Activated CD8-positive, alpha-beta memory T cell treated with anti-CD3 and anti-CD28 coated beads for 4 hours (primary cell): ENCODE measurements at regions not wholly inside any gene's neighbourhood (a gene's known extent, or its start where the extent isn't known, plus 50 kb on each side); places are given as distances from the start of the nearest gene placed in this dataset.
"Not testable (repeated sequence)": the region's sequence is repeated elsewhere in the genome, so short reads cannot be mapped to it uniquely, and the experiment has no call there.

Source experiments
- DNase-seq, 2 donors: peaks; one replicate each; pipeline ENCODE4 v3.0.0-alpha.2; 2020; ENCODE audit warnings: low read depth in 2 of 2

GRCh38 chr9:105114318-105114717 is 130.1 kb upstream of the SLC44A1 start:
- no peak for DNase-seq

DNA sequence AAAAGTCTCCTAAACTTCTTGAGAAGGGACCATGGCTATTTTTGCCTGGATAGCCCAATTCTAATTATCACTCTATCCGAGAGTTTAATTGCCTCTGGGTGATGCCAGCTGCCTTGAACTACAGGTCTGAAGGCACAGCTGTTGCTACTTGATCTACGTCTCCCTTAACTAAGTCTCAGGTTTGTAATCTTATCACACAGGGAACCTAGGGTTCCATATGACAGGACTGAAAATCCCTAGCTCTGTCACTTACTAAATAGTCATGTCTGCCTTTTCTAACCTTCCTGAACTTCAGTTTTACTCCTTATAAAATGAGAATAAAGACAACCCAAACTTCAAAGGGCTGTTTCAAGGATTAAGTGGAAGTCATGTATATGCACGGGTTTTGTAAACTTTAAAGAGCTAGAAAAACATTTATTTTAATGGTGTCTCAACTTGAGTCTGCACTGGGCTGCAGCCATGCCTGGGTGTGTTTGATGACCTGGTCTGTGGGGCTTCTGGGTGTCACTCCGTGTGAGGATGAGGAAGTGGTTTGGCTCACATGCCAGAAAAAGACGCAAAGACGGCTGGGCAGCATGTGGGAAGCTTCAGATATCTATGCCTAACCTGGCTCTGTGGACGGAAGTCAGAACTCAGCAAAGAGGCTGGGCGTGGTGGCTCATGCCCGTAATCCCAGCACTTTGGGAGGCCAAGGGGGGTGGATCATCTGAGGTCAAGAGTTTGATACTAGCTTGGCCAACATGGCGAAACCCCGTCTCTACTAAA is 129.3 kb upstream of the SLC44A1 start:
- no peak for DNase-seq

DNA sequence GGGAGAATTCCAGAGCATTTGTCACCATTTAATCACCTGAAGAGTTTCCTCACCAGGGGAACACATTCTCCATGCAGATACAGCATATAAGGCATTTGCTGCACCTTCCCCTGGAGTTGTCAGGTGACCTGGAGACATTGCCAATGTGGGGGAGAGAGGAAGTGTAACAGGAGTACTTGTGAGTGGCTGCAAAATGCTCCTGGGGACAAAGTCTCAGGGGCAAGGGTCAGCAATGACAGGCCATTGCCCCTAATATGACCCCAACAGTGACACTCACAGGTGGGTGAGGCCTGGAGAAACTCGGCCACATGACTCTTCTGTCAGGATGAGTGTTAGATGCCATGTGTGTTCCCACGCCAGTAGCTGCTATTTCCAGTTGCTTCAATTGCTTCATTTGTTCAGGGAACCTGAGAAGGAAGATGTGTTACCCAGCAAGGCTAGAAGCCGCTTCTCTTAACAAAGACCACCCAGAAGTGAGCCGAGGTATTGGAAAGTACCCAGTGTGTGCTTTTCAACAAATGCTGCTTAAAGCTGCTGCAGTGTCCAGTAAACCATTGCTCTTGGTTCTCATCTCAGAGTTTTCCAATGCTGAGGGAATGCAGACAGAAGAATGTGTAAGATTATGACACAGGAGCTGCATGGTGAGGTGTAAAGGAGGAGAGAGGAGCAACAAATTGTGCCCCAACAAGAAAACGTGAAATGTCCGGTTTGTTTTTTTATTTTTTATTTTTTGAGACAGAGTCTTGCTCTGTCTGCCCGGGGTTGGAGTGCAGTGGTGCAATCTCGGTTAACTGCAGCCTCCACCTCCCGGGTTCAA is 128.2 kb upstream of the SLC44A1 start:
- no peak for DNase-seq

- DNase-seq: no peak
Measured at GRCh38 chr9:105117234-105117633, 127.2 kb upstream of the SLC44A1 start.

- no peak for DNase-seq
Measured at GRCh38 chr9:105118636-105119035, 125.8 kb upstream of the SLC44A1 start.

- DNase-seq: no peak
Measured at GRCh38 chr9:105119156-105119555, 125.3 kb upstream of the SLC44A1 start.

DNA sequence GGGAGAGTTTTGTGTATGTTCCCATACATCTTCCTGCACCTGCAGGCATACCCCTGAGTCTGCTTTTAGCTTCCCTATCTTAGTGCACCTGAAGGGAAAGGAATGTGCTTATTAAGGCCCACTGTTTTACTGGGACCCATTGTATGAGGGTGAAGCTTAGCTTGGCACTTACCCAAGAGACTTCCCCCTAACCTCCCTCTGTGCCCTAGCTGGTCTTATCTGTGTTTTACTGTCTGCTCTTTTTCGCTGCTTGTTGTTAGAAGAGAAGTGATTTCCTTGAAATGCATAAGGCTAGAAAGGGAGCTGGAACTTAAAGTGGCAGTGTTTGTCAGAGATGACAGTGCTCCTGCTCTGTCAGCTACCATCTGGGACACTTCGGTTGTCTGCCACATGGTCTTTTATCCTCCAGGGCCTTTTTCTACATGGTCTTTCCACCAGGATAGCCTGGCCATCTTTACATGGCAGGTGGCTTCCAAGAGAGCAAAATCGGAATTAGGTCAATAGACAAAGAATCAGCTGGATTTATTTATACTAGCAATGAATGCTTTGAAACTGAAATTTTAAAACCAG is 122.5 kb upstream of the SLC44A1 start:
- no peak for DNase-seq

DNA sequence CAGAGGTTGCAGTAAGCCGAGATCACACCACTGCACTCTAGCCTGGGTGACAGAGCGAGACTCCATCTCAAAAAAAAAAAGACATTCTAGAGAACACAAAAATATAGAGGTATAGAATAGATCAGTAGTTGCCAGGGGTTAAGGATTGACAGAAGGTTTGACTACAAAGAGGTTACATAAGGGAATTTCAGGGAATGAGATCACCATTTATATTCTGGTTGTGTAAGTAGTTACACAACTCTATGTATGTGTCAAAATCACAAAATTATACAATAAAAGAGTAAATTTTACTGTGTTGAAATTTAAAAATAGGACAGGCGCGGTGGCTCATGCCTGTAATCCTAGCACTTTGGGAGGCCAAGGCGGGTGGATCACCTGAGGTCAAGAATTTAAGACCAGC is 119.9 kb upstream of the SLC44A1 start:
- not testable (repeated sequence) for DNase-seq

DNA sequence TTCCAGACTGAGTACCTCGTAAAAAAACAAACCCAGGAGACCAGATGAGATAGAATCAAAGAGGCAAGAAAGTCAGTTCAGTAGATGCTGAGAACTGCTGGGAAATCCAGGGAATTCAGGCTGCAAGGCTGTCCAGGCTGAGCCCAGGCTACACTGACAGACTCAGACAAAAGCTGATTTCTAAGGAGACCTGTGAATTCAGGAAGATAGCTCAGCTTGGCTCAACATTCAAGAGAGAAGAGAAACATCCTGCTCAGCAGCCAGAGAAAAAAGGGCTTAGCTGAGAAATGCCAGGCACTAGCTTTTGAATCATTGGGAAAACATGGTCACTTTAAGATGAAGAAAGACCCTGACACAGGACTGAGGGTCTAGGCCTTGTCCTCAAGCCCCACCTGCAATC is 118.2 kb upstream of the SLC44A1 start:
- no peak for DNase-seq

DNA sequence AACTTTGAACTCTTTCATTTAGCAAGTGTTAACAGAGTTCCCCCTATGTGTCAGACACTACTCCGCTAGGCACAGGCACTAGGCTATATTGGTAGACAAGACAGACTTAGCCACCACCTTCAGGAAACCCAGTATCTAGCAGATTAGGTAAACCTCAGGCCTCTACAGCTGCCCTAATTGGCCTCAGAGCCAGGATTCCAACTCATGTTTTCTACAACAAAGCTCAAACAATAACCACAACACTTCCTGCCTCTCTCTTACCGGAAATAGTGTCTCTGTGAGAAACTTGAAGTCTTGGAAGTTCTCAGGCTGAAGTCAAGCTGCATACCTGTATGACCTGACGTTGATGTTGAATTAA is 116.6 kb upstream of the SLC44A1 start:
- DNase-seq: peak in 1 of 2 donors; percentile 13

DNA sequence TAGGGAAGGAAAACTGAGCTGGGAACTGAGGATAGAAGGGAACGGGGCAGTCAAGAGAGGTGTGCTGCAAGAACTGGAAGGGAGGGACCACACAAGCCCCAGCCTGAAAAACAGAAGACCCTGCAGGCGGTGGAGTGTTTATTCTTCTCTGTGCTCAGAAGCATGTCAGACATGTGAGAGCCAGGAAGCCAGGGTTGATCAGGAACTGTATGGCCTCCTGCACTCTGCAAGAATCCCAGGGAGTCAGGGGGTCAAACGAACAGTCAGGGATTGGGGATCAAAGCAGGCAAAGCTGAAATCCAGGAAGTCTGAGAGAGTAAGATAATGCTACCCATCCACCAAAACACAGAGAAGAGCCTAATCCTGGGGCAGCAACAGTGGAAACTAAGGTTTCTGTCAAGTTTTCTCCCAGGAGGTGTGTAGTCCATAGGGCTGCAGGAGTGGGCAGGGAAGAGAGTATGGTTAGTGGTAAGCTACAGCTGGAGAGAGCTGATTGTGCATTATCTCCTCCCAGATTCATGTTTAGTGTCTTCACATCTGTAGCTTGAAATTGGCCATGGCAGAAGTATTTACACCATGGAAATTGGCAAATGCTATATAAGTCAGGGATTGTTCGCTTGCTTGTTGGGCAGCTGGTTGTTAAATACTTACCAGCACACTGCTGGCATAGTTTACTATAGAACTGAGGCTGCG is 115.4 kb upstream of the SLC44A1 start:
- DNase-seq: no peak

DNA sequence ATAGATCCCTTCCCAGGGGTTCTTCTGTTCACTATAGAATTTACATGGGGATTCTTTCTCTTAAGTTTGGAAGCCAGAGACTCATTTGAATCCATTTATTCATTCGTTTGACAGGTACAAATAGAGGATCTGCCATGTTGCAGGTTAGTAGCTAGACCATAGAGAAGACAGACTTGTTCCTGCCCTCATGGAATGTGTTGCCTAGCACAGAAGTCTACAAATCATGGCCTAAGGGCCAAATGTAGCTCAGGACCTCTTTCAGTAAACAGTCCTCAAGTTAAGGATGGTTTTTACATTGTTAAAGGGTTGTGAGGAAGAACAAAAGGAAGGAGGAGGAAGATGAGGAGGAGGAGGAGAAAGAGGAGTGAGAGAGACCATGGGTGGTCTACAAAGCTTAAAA is 114.7 kb upstream of the SLC44A1 start:
- DNase-seq: no peak

DNA sequence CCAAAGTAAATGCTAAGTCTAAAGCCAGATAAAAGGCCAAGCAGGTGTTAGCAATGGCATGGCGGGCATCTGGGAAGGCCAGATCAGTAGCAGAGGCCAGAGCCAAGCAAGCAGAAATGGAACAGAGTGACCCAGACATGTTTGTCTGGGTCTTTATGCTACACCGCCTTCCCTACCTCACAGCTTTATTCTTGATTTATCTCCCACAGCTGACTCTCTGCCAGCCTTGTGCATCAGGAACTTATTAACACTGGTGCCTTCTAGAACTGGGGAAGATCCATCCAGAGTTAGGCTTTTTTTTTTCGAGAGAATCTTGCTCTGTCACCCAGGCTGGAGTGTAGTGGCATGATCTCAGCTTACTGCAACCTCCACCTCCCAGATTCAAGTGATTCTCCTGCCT is 112.5 kb upstream of the SLC44A1 start:
- DNase-seq: no peak

GRCh38 chr9:105132606-105133005 is 111.8 kb upstream of the SLC44A1 start:
- no peak for DNase-seq

GRCh38 chr9:105138306-105138801 is 106.1 kb upstream of the SLC44A1 start:
- DNase-seq: no peak

GRCh38 chr9:105141146-105141975 is 103.1 kb upstream of the SLC44A1 start:
- DNase-seq: no peak

GRCh38 chr9:105141976-105142250 is 102.5 kb upstream of the SLC44A1 start:
- DNase-seq: no peak

GRCh38 chr9:105142406-105143135 is 101.9 kb upstream of the SLC44A1 start:
- DNase-seq: no peak

GRCh38 chr9:105143136-105143430 is 101.4 kb upstream of the SLC44A1 start:
- no peak for DNase-seq

DNA sequence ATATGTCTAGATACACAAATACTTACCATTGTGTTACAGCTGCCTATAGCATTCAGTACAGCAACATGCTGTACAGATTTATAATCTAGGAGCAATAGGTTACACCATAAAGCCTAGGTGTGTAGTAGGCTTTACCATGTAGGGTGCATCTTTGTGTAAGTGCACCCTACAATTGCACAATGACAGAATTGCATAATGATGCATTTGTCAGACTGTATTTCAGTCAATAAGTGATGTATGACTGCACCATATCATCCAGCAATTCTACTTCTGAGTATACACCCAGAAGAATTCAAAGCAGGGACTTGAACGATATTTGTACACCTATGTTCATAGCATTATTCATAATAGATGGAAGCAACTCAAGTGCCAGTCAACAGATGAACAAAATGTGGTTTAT is 100.4 kb upstream of the SLC44A1 start:
- no peak for DNase-seq

GRCh38 chr9:105144841-105145240 is 99.6 kb upstream of the SLC44A1 start:
- DNase-seq: no peak
